ENCODE measurements at regions not wholly inside any gene's neighbourhood (a gene's known extent, or its start where the extent isn't known, plus 50 kb on each side); places are given as distances from the start of the nearest gene placed in this dataset.

DNA sequence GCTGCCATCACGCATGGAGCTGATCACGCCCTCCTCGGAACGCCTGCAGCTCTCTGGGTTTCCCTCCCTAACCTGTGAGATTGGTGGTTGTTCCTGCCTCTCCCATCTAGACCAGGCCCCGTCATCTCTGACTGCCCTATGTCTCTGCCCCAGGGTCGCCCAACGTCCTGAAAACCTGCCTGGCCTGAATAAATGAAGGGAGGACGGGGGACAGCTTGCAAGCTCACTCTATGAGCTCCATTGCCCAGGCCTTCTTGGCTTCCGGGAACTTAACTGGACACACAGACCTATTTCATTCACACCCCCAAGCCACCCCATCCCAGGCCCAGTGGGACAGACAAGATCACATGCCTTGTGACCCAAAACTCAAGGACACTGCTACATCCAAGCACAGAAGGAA lies 274.2 kb downstream of the XXYLT1 start:
- TF ChIP-seq, protein P1, sequence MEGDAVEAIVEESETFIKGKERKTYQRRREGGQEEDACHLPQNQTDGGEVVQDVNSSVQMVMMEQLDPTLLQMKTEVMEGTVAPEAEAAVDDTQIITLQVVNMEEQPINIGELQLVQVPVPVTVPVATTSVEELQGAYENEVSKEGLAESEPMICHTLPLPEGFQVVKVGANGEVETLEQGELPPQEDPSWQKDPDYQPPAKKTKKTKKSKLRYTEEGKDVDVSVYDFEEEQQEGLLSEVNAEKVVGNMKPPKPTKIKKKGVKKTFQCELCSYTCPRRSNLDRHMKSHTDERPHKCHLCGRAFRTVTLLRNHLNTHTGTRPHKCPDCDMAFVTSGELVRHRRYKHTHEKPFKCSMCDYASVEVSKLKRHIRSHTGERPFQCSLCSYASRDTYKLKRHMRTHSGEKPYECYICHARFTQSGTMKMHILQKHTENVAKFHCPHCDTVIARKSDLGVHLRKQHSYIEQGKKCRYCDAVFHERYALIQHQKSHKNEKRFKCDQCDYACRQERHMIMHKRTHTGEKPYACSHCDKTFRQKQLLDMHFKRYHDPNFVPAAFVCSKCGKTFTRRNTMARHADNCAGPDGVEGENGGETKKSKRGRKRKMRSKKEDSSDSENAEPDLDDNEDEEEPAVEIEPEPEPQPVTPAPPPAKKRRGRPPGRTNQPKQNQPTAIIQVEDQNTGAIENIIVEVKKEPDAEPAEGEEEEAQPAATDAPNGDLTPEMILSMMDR (conservative IDR thresholded peaks at IDR 0.05; ENCODE audit: low read depth, low read length), result no peak
- TF ChIP-seq SMC3 (IDR thresholded peaks at IDR 0.05; ENCODE audit: low read depth, low read length) (no peak), POLR2A (IDR thresholded peaks at IDR 0.05; ENCODE audit: low read depth, low read length) (no peak), NFE2L2 (IDR thresholded peaks at IDR 0.05; ENCODE audit: low read depth, low read length) (no peak), RAD21 (IDR thresholded peaks at IDR 0.05; ENCODE audit: low read length) (no peak), MAZ (IDR thresholded peaks at IDR 0.05; ENCODE audit: borderline replicate concordance, low read depth, low read length) (no peak), BHLHE40 (IDR thresholded peaks at IDR 0.05; ENCODE audit: low read depth, low read length) (no peak), CEBPB (IDR thresholded peaks at IDR 0.05; ENCODE audit: low read depth, low read length) (no peak)
- TF ChIP-seq, protein P2, sequence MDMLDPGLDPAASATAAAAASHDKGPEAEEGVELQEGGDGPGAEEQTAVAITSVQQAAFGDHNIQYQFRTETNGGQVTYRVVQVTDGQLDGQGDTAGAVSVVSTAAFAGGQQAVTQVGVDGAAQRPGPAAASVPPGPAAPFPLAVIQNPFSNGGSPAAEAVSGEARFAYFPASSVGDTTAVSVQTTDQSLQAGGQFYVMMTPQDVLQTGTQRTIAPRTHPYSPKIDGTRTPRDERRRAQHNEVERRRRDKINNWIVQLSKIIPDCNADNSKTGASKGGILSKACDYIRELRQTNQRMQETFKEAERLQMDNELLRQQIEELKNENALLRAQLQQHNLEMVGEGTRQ (IDR thresholded peaks at IDR 0.05; ENCODE audit: low read depth, low read length), result no peak
- TF ChIP-seq, protein P3, sequence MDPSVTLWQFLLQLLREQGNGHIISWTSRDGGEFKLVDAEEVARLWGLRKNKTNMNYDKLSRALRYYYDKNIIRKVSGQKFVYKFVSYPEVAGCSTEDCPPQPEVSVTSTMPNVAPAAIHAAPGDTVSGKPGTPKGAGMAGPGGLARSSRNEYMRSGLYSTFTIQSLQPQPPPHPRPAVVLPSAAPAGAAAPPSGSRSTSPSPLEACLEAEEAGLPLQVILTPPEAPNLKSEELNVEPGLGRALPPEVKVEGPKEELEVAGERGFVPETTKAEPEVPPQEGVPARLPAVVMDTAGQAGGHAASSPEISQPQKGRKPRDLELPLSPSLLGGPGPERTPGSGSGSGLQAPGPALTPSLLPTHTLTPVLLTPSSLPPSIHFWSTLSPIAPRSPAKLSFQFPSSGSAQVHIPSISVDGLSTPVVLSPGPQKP (IDR thresholded peaks at IDR 0.05; ENCODE audit: borderline replicate concordance, low read depth, low read length), result no peak

Data from IMR-90 (cell line).